Suprapubic skin (tissue), 4 donors: ENCODE measurements at regions not wholly inside any gene's neighbourhood (a gene's known extent, or its start where the extent isn't known, plus 50 kb on each side); places are given as distances from the start of the nearest gene placed in this dataset.

Experiments used
- DNase-seq, 2 donors: peaks; one replicate each; pipeline ENCODE4 v3.0.0-alpha.2; 2019; ENCODE audit warnings: low spot score in 2 of 2
- H3K27ac ChIP-seq: fragments of 200-600 bp; sonication (generic); one replicate; pipeline ENCODE4 v1.5.1; 2019
- H3K27me3 ChIP-seq: fragments of 200-600 bp; sonication (generic); one replicate; pipeline ENCODE4 v1.5.1; 2019
- H3K36me3 ChIP-seq: fragments of 200-600 bp; sonication (generic); one replicate; pipeline ENCODE4 v1.5.1; 2019
- H3K4me1 ChIP-seq: fragments of 200-600 bp; sonication (generic); one replicate; pipeline ENCODE4 v1.5.1; 2019
- H3K4me3 ChIP-seq: fragments of 200-600 bp; sonication (generic); one replicate; pipeline ENCODE4 v1.5.1; 2019; ENCODE audit warnings: mild to moderate bottlenecking
- H3K9me3 ChIP-seq: fragments of 200-600 bp; sonication (generic); one replicate; pipeline ENCODE4 v1.5.1; 2019
- CTCF ChIP-seq, 2 donors: fragments of 200-600 bp in 1 of 2; fragments of 450-650 bp in 1 of 2; sonication (generic) in 1 of 2; IDR thresholded peaks; one replicate each; pipeline ENCODE4 v1.5.1; 2016 to 2019; ENCODE audit warnings: antibody characterized with exemption in 2 of 2, mild to moderate bottlenecking in 1 of 2, moderate library complexity in 1 of 2
- EP300 ChIP-seq: sonication (generic); formaldehyde crosslinking; IDR thresholded peaks from one replicate; pipeline ENCODE4 v1.6.1; 2017; ENCODE audit warnings: antibody characterized with exemption
- POLR2A ChIP-seq, 2 donors: fragments of 450-650 bp; IDR thresholded peaks; one replicate each; pipeline ENCODE4 v1.6.1; 2017; ENCODE audit warnings: antibody characterized with exemption in 2 of 2, mild to moderate bottlenecking in 2 of 2, moderate library complexity in 2 of 2
- POLR2AphosphoS5 ChIP-seq, 3 donors: sonication (generic); formaldehyde crosslinking; IDR thresholded peaks; one replicate each; pipeline ENCODE4 v1.6.1; 2017; ENCODE audit warnings: antibody characterized with exemption in 3 of 3
- WGBS: methylation state at CpG from one replicate; pipeline ENCODE4 v1.1.5; 2018; 5-methylcytosine and 5-hydroxymethylcytosine counted together

DNA sequence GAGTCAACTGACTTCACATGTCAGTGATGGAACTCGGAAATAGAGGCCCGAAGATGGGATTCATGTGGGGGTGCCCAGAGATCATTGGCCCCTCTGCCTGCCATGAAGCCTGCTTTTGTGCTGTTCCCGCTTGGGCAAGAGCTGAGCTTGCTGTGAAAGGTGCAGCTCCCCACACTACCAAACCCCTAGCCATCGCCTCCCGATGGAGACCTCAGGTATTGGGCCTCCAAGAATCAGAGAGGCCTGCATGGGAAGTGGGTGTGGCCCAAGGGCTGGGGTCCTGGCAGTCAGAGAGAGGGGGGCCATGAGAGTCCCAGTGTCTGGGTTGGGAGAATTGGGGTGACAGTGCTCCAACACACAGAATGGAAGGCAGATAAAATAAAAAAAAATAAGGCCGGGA is 160.9 kb downstream of the SOD2 start:
- Histone ChIP-seq H3K4me3 (no peak overlapping the region), H3K9me3 (no peaks in the 10 kb centered on the region), H3K27me3 (no peaks in the 10 kb centered on the region), H3K4me1 (no peaks in the 10 kb centered on the region), H3K36me3 (no peaks in the 10 kb centered on the region), H3K27ac (no peak overlapping the region)
- TF ChIP-seq CTCF (IDR thresholded peaks at IDR 0.05) (no peak), EP300 (no peak), POLR2A (IDR thresholded peaks at IDR 0.05) (no peak), POLR2AphosphoS5 (IDR thresholded peaks at IDR 0.05) (no peak)
- 92% methylated on average over 6 of the region's 6 CpGs for WGBS
- no peak for DNase-seq

DNA sequence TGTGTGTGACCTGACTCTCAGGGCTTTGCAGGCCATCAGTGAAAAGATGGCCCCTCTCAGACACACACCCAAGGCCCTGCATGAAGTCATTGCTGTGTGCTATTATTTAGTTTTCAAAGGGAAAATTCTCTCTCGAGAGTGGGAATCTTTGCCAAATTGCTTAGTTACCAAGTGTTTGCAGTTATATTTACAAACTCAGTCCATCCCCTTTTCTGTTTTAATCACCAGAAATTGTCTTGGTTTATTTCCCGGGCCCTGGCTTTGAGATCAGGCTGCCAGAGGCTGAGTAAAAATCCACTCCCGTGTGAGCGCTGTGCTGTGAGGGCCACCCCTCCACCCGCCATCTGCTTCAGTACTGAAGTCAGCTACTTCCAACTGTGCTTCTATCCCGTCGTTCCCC is 163.1 kb downstream of the SOD2 start:
- Histone ChIP-seq H3K27me3 (no peaks in the 10 kb centered on the region), H3K4me3 (no peak overlapping the region), H3K9me3 (no peaks in the 10 kb centered on the region), H3K27ac (peak overlapping the region; percentile 72), H3K36me3 (no peaks in the 10 kb centered on the region), H3K4me1 (no peaks in the 10 kb centered on the region)
- DNase-seq: no peak
- WGBS: 46% methylated on average over 7 of the region's 7 CpGs
- TF ChIP-seq CTCF (IDR thresholded peaks at IDR 0.05) (no peak), EP300 (no peak), POLR2A (IDR thresholded peaks at IDR 0.05) (no peak), POLR2AphosphoS5 (IDR thresholded peaks at IDR 0.05) (no peak)

- Histone ChIP-seq H3K27me3 (no peaks in the 10 kb centered on the region), H3K36me3 (no peaks in the 10 kb centered on the region), H3K9me3 (no peaks in the 10 kb centered on the region), H3K4me1 (no peaks in the 10 kb centered on the region), H3K4me3 (no peak overlapping the region), H3K27ac (no peak overlapping the region)
- TF ChIP-seq CTCF (IDR thresholded peaks at IDR 0.05) (no peak), POLR2AphosphoS5 (IDR thresholded peaks at IDR 0.05) (no peak), EP300 (no peak), POLR2A (IDR thresholded peaks at IDR 0.05) (no peak)
- DNase-seq: no peak
- 95% methylated on average over 1 of the region's 1 CpG for WGBS
These were observed 165.7 kb downstream of the SOD2 start for GRCh38 chr6:159527351-159527750.

GRCh38 chr6:159525445-159526025 is 167.5 kb downstream of the SOD2 start:
- no peak for TF ChIP-seq EP300
- no peak for TF ChIP-seq POLR2A (IDR thresholded peaks at IDR 0.05)
- TF ChIP-seq POLR2AphosphoS5 (IDR thresholded peaks at IDR 0.05): no peak
- no peak for TF ChIP-seq CTCF (IDR thresholded peaks at IDR 0.05)
- no peak for DNase-seq
- H3K9me3 ChIP-seq: no peaks in the 10 kb centered on the region
- H3K4me3 ChIP-seq: no peak overlapping the region
- H3K4me1 ChIP-seq: no peaks in the 10 kb centered on the region
- H3K36me3 ChIP-seq: no peaks in the 10 kb centered on the region
- 78% methylated on average over 9 of the region's 9 CpGs for WGBS
- H3K27ac ChIP-seq: no peak overlapping the region
- H3K27me3 ChIP-seq: no peaks in the 10 kb centered on the region

GRCh38 chr6:159522877-159523547 is 170.0 kb downstream of the SOD2 start:
- no peaks in the 10 kb centered on the region for H3K27me3 ChIP-seq
- no peaks in the 10 kb centered on the region for H3K4me1 ChIP-seq
- DNase-seq: no peak
- TF ChIP-seq POLR2A (IDR thresholded peaks at IDR 0.05) (no peak), EP300 (no peak), CTCF (IDR thresholded peaks at IDR 0.05) (no peak), POLR2AphosphoS5 (IDR thresholded peaks at IDR 0.05) (no peak)
- H3K36me3 ChIP-seq: no peaks in the 10 kb centered on the region
- H3K27ac ChIP-seq: no peak overlapping the region
- WGBS: 90% methylated on average over 4 of the region's 4 CpGs
- no peaks in the 10 kb centered on the region for H3K9me3 ChIP-seq
- H3K4me3 ChIP-seq: no peak overlapping the region
